NCI-H460 (cell line): ENCODE measurements at regions not wholly inside any gene's neighbourhood (a gene's known extent, or its start where the extent isn't known, plus 50 kb on each side); places are given as distances from the start of the nearest gene placed in this dataset.
"Not testable (repeated sequence)": the region's sequence is repeated elsewhere in the genome, so short reads cannot be mapped to it uniquely, and the experiment has no call there.

Experiments used
- DNase-seq: peaks from one replicate; pipeline ENCODE4 v3.0.0-alpha.2; 2016; ENCODE audit warnings: low read depth; ENCODE audit errors: extremely low read depth
- small RNA-seq, 2 experiments: library from RNA; depleted of rRNA; stranded (forward); fragments of <200 nt; gene quantifications; one replicate each; pipeline ENCODE3, GENCODE V24; 2014

- DNase-seq = no peak
Measured at GRCh38 chr6:2324166-2324953, 79.0 kb upstream of the GMDS start.

GRCh38 chr6:2317498-2317897 is 72.1 kb upstream of the GMDS start:
- DNase-seq = not testable (repeated sequence)

DNA sequence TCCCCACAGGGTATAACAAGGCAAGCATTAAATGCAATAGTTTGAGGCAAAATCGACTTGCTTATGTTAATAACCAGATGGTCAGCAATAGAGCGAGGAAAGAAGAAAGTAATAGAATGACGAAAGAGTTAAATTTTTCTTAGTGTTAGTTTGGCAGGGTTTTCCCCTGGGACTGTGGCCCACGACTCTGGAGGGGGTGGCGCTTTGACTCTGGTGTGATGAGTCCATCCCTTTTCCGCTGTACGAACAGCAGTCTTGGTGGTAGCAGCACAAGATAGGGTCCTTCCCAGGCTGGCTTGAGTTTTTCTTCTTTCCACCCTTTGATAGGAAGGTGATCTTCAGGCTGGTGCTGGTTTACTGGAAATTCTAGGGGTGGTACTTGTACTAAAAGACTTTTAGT is 69.2 kb upstream of the GMDS start:
- no peak for DNase-seq

DNA sequence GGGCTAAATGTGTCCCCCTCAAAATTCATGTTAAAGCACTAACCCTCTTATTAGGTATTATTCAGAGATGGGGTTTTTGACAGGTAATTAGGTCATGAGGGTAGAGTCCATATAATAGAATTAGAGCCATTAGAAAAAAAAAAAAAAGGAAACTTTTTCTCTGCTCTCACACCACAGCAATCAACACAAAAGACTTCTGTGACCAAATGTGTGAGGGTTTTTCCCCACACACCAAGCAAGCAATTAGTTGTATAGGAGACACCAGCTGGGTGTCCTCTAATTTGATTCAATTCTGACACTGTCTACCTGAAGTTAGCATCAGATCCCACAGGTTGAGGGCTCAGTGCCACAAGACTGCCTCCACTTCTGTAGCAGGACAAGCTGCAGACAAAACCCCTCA is 64.6 kb upstream of the GMDS start:
- DNase-seq = no peak

- DNase-seq = no peak
Measured at GRCh38 chr6:2309122-2309521, 63.7 kb upstream of the GMDS start.

DNA sequence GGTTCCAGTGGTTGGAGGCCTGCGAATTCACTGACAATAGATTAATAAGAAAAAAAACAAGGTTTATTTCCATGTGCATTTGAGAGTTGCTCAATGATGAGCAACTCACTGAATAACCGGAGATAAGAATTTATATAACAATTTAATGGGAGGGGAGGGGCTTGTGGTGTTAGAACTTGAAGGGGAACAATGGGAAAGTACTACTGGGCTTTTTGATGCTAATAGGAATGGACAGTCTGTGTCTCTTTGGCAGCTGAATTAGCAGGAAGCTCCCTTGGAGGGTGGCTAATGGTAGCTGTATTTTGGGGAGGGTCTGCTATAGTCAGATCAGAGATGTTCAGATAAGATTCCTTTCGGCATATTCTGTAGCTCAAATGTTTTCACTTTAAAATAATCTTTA is 62.4 kb upstream of the GMDS start:
- DNase-seq = no peak

DNA sequence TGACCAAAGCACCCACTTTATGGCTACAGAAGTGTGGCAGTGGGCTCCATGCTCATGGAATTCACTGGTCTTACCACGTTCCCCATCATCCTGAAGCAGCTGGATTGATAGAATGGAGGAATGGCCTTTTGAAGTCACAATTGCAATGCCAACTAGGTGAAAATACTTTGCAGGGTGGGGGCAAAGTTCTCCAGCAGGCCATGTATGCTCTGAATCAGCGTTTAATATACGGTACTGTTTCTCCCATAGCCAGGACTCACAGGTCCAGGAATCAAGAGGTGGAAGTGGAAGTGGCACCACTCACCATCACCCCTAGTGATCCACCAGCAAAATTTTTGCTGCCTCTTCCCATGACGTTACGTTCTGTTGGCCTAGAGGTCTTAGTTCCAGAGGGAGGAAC is 60.5 kb upstream of the GMDS start:
- no peak for DNase-seq

GRCh38 chr6:2302482-2302881 is 57.1 kb upstream of the GMDS start:
- not testable (repeated sequence) for DNase-seq

DNA sequence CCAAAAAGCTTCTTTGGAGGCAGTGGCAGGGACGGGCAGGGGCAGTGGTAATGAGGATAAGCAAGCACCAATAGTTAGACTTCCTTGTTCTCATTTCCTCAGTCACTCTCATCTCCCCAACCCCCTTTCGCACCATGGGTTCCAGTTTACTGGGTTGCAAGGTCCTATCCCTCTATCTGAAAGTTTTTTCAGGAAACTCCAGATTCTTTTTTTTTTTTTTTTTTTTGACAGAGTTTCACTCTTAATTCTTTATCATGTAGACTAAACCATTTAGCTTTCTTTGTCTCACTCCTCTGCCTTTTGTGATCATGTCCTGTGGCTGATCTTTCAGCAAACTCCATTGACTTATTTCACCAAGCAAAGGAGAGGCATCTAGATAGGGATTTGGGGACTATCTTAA is 51.4 kb upstream of the GMDS start:
- no peak for DNase-seq

Small RNA genes lying in the stretch of these regions (small RNA-seq; reads per million reads assigned to genes)
- 0 reads per million in 2 experiments for gene HMGN2P28
